SH-SY5Y (cell line): ENCODE measurements at regions not wholly inside any gene's neighbourhood (a gene's known extent, or its start where the extent isn't known, plus 50 kb on each side); places are given as distances from the start of the nearest gene placed in this dataset.

Experiments
- GATA2 ChIP-seq: IDR thresholded peaks from 2 replicates; pipeline ENCODE4 v1.6.1; 2011; ENCODE audit warnings: mild to moderate bottlenecking, low read depth, low read length
- GATA3 ChIP-seq: IDR thresholded peaks from 2 replicates; pipeline ENCODE4 v1.6.1; 2011; ENCODE audit warnings: low read depth, mild to moderate bottlenecking, low read length, moderate library complexity

DNA sequence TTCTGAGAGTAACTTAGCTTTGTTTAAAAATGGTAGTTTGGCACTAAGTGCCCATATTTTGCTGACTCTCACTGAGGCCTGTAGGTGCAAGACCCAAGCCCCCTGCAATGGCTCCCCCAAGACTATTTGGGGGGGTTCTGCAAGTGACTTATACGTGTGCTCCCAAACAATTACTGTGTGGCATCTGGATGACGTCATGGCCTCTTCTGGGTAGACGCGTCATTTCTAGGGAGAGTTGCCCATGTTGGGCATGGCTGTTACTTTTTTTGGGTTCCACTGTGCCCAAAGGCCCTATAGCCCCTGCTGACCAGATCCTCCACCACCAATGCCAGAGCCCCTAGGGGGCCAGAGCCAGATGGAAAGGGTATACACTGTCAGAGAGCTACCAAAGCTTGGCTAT lies 110.3 kb upstream of the MYLIP start:
- TF ChIP-seq GATA2: no peak
- TF ChIP-seq GATA3: no peak
